Karpas-422 (cell line): ENCODE measurements at regions not wholly inside any gene's neighbourhood (a gene's known extent, or its start where the extent isn't known, plus 50 kb on each side); places are given as distances from the start of the nearest gene placed in this dataset.
A peak's percentile ranks its signal among the peaks of the same experiment; 100 is the strongest.

Experiments used
- DNase-seq: peaks from one replicate; pipeline ENCODE4 v3.0.0-alpha.2; 2015
- H2AFZ ChIP-seq: fragments of 200-600 bp; sonication (generic); 2 replicates; pipeline ENCODE4 v1.6.1; 2014; ENCODE audit warnings: antibody characterized with exemption, low read length, mixed read lengths
- H3K27ac ChIP-seq: fragments of 200-600 bp; sonication (generic); 2 replicates; pipeline ENCODE4 v1.5.1; 2014; ENCODE audit warnings: mild to moderate bottlenecking, low read length, moderate library complexity
- H3K27me3 ChIP-seq: fragments of 200-600 bp; sonication (generic); 2 replicates; pipeline ENCODE4 v1.6.1; 2014; ENCODE audit warnings: low read length, mixed read lengths
- H3K36me3 ChIP-seq: fragments of 200-600 bp; sonication (generic); 2 replicates; pipeline ENCODE4 v1.6.1; 2014; ENCODE audit warnings: low read length, mixed read lengths; ENCODE audit not compliant: insufficient read depth
- H3K4me1 ChIP-seq: fragments of 200-600 bp; sonication (generic); 2 replicates; pipeline ENCODE4 v1.6.1; 2014; ENCODE audit warnings: mild to moderate bottlenecking, low read length, mixed read lengths
- H3K4me2 ChIP-seq: fragments of 200-600 bp; sonication (generic); 2 replicates; pipeline ENCODE4 v1.6.1; 2014; ENCODE audit warnings: low read length, low read depth, mild to moderate bottlenecking; ENCODE audit not compliant: poor library complexity, severe bottlenecking
- H3K4me3 ChIP-seq: fragments of 200-600 bp; sonication (generic); 2 replicates; pipeline ENCODE4 v1.5.1; 2014; ENCODE audit warnings: mild to moderate bottlenecking, antibody characterized with exemption, low read length, mixed read lengths
- H3K79me2 ChIP-seq: fragments of 200-600 bp; sonication (generic); 2 replicates; pipeline ENCODE4 v1.6.1; 2014; ENCODE audit warnings: mild to moderate bottlenecking, low read length, mixed read lengths
- H3K9ac ChIP-seq: fragments of 200-600 bp; sonication (generic); 2 replicates; pipeline ENCODE4 v1.6.0; 2014; ENCODE audit warnings: low read length
- H3K9me2 ChIP-seq: fragments of 200-600 bp; sonication (generic), shearing (Covaris generic); replicated peaks from 2 replicates; pipeline ENCODE4 v1.6.0; 2014; ENCODE audit warnings: mild to moderate bottlenecking, low read length, moderate library complexity; ENCODE audit not compliant: insufficient read depth
- H3K9me3 ChIP-seq: fragments of 300-700, 200-600 bp; sonication (generic); 2 replicates; pipeline ENCODE4 v1.6.1; 2014; ENCODE audit warnings: low read length, mixed read lengths
- H4K20me1 ChIP-seq: fragments of 200-600 bp; sonication (generic); 2 replicates; pipeline ENCODE4 v1.6.1; 2014; ENCODE audit warnings: mild to moderate bottlenecking, antibody characterized with exemption, low read length, low read depth; ENCODE audit not compliant: insufficient read depth

DNA sequence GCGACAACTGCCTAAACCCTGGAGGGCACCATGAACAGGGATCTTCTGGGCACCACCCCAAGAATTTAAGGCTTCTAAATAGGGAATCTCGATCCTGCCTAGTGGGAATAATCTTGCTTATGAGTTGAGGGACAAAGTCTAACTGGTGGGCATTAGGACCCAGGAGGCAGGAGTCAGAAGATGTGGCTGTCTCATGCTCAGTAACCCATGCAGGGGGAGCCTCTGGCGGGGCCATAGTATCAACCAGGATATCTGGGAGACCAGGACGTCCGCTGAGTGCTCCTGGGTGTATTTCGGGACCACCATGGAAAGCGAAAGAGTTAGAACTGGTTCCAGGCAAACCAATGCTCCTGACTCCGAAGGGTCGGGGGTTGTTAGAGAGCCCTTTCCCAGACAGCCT lies 356.1 kb downstream of the OTOL1 start:
- no peaks in the 10 kb centered on the region for H3K36me3 ChIP-seq
- H3K9me3 ChIP-seq = no peaks in the 10 kb centered on the region
- H3K9me2 ChIP-seq = no peaks in the 10 kb centered on the region
- H2AFZ ChIP-seq = no peak overlapping the region
- no peaks in the 10 kb centered on the region for H3K4me1 ChIP-seq
- no peak overlapping the region for H3K9ac ChIP-seq
- H4K20me1 ChIP-seq = no peaks in the 10 kb centered on the region
- DNase-seq = no peak
- H3K4me2 ChIP-seq = no peak overlapping the region
- no peaks in the 10 kb centered on the region for H3K27me3 ChIP-seq
- no peak overlapping the region for H3K4me3 ChIP-seq
- H3K27ac ChIP-seq = no peak overlapping the region
- no peaks in the 10 kb centered on the region for H3K79me2 ChIP-seq

- H4K20me1 ChIP-seq = no peaks in the 10 kb centered on the region
- H3K9ac ChIP-seq = no peak overlapping the region
- H3K9me3 ChIP-seq = no peaks in the 10 kb centered on the region
- H3K4me1 ChIP-seq = no peaks in the 10 kb centered on the region
- no peaks in the 10 kb centered on the region for H3K36me3 ChIP-seq
- no peak overlapping the region for H3K4me3 ChIP-seq
- H3K27me3 ChIP-seq = no peaks in the 10 kb centered on the region
- DNase-seq = peak; percentile 80
- no peak overlapping the region for H2AFZ ChIP-seq
- H3K9me2 ChIP-seq = no peaks in the 10 kb centered on the region
- H3K79me2 ChIP-seq = no peaks in the 10 kb centered on the region
- H3K4me2 ChIP-seq = no peak overlapping the region
- no peak overlapping the region for H3K27ac ChIP-seq
Measured at GRCh38 chr3:161854232-161854771, 357.7 kb downstream of the OTOL1 start.

- Histone ChIP-seq H3K9me3 (no peaks in the 10 kb centered on the region), H3K4me2 (no peak overlapping the region), H3K4me3 (no peak overlapping the region), H3K36me3 (no peaks in the 10 kb centered on the region), H3K27ac (no peak overlapping the region), H2AFZ (no peak overlapping the region), H3K9me2 (no peaks in the 10 kb centered on the region), H3K9ac (no peak overlapping the region), H4K20me1 (no peaks in the 10 kb centered on the region), H3K4me1 (no peaks in the 10 kb centered on the region), H3K79me2 (no peaks in the 10 kb centered on the region), H3K27me3 (no peaks in the 10 kb centered on the region)
- no peak for DNase-seq
Measured at GRCh38 chr3:161859057-161859456, 362.4 kb downstream of the OTOL1 start.

GRCh38 chr3:161859865-161860450 lies 363.4 kb downstream of the OTOL1 start:
- Histone ChIP-seq H3K27me3 (no peaks in the 10 kb centered on the region), H4K20me1 (no peaks in the 10 kb centered on the region), H3K4me1 (no peaks in the 10 kb centered on the region), H2AFZ (no peak overlapping the region), H3K9me3 (no peaks in the 10 kb centered on the region), H3K79me2 (no peaks in the 10 kb centered on the region), H3K4me2 (no peak overlapping the region), H3K27ac (no peak overlapping the region), H3K36me3 (no peaks in the 10 kb centered on the region), H3K4me3 (no peak overlapping the region), H3K9me2 (no peaks in the 10 kb centered on the region), H3K9ac (no peak overlapping the region)
- no peak for DNase-seq

- H3K4me1 ChIP-seq = no peaks in the 10 kb centered on the region
- H3K79me2 ChIP-seq = no peaks in the 10 kb centered on the region
- no peak overlapping the region for H3K4me3 ChIP-seq
- H2AFZ ChIP-seq = no peak overlapping the region
- no peaks in the 10 kb centered on the region for H4K20me1 ChIP-seq
- no peak for DNase-seq
- peaks cover 3% of the 10 kb centered on the region; the same call in 1 of the 2 replicates for H3K9me3 ChIP-seq
- no peak overlapping the region for H3K4me2 ChIP-seq
- H3K36me3 ChIP-seq = no peaks in the 10 kb centered on the region
- H3K9me2 ChIP-seq = no peaks in the 10 kb centered on the region
- no peaks in the 10 kb centered on the region for H3K27me3 ChIP-seq
- H3K27ac ChIP-seq = no peak overlapping the region
- no peak overlapping the region for H3K9ac ChIP-seq
Measured at GRCh38 chr3:161863775-161864174, 367.2 kb downstream of the OTOL1 start.

GRCh38 chr3:161866176-161866575 lies 369.6 kb downstream of the OTOL1 start:
- no peaks in the 10 kb centered on the region for H3K79me2 ChIP-seq
- no peaks in the 10 kb centered on the region for H3K9me2 ChIP-seq
- H3K36me3 ChIP-seq = no peaks in the 10 kb centered on the region
- H3K9ac ChIP-seq = no peak overlapping the region
- H3K27ac ChIP-seq = no peak overlapping the region
- no peak overlapping the region for H2AFZ ChIP-seq
- peaks cover 3% of the 10 kb centered on the region; the same call in 1 of the 2 replicates for H3K9me3 ChIP-seq
- no peak for DNase-seq
- no peaks in the 10 kb centered on the region for H3K27me3 ChIP-seq
- H3K4me3 ChIP-seq = no peak overlapping the region
- no peaks in the 10 kb centered on the region for H4K20me1 ChIP-seq
- H3K4me2 ChIP-seq = no peak overlapping the region
- no peaks in the 10 kb centered on the region for H3K4me1 ChIP-seq

DNA sequence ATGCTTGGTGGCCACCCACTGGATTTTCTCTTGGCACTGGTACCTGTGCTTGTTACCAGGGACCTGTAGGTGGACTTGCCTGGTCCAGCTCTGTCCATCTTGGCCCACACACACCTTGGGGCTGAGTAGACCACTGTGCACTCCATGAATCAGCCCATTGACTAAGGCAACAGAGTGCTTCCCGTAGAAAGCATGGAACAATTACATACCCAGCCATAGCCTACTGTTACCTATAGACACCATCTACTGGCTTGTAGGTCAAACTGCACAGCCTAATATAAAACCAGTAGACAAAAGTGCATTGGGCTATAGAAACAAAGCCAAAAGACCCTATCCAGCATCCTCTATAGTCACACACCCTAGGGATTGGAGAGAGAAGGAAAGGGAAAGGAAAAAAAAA lies 378.9 kb downstream of the OTOL1 start:
- no peak overlapping the region for H2AFZ ChIP-seq
- H4K20me1 ChIP-seq = no peaks in the 10 kb centered on the region
- H3K36me3 ChIP-seq = no peaks in the 10 kb centered on the region
- no peaks in the 10 kb centered on the region for H3K9me2 ChIP-seq
- DNase-seq = no peak
- H3K27me3 ChIP-seq = no peaks in the 10 kb centered on the region
- no peak overlapping the region for H3K27ac ChIP-seq
- H3K4me1 ChIP-seq = no peaks in the 10 kb centered on the region
- H3K4me2 ChIP-seq = no peak overlapping the region
- peaks cover 9% of the 10 kb centered on the region; the same call in 1 of the 2 replicates for H3K9me3 ChIP-seq
- H3K79me2 ChIP-seq = no peaks in the 10 kb centered on the region
- H3K4me3 ChIP-seq = no peak overlapping the region
- H3K9ac ChIP-seq = no peak overlapping the region

DNA sequence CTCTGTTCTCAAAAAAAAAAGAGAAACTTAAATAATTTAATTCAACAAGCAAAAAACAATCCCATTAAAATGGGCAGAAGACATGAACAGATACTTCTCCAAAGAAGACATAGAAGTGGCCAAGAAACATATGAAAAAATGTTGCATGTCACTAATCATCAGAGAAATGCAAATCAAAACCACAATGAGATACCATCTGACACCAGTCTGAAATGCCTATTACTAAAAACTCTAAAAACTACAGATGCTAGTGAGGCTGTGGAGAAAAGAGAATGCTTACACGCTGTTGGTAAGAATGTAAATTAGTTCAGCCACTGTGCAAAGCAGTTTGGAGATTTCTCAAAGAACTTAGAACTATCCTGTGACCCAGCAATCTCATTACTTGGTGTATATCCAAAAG lies 382.9 kb downstream of the OTOL1 start:
- Histone ChIP-seq H3K27me3 (no peaks in the 10 kb centered on the region), H3K9ac (no peak overlapping the region), H3K4me1 (no peaks in the 10 kb centered on the region), H3K36me3 (no peaks in the 10 kb centered on the region), H3K4me3 (no peak overlapping the region), H3K79me2 (no peaks in the 10 kb centered on the region), H3K27ac (no peak overlapping the region), H2AFZ (no peak overlapping the region), H3K4me2 (no peak overlapping the region), H3K9me2 (no peaks in the 10 kb centered on the region), H4K20me1 (no peaks in the 10 kb centered on the region), H3K9me3 (peaks cover 9% of the 10 kb centered on the region)
- DNase-seq = no peak
